HEK293 (cell line): ENCODE measurements at regions not wholly inside any gene's neighbourhood (a gene's known extent, or its start where the extent isn't known, plus 50 kb on each side); places are given as distances from the start of the nearest gene placed in this dataset.

Source experiments
- BCL11A ChIP-seq: fragments of 450-650 bp; formaldehyde crosslinking; IDR thresholded peaks from 2 replicates; pipeline ENCODE4 v1.5.1; 2016; ENCODE audit warnings: low read depth, missing biosample characterization, missing genetic modification characterization
- HOXD13 ChIP-seq: sonication (generic); formaldehyde crosslinking; IDR thresholded peaks from 2 replicates; pipeline ENCODE4 v1.8.0; 2022; ENCODE audit warnings: missing genetic modification reagents, borderline replicate concordance
- MZF1 ChIP-seq: fragments of 450-650 bp; formaldehyde crosslinking; IDR thresholded peaks from 2 replicates; pipeline ENCODE4 v1.5.1; 2017; ENCODE audit warnings: missing biosample characterization, missing genetic modification characterization, borderline replicate concordance
- RBAK ChIP-seq: fragments of 450-650 bp; formaldehyde crosslinking; IDR thresholded peaks from 2 replicates; pipeline ENCODE4 v1.5.1; 2016; ENCODE audit warnings: missing biosample characterization, missing genetic modification characterization
- YY1 ChIP-seq: fragments of 450-650 bp; formaldehyde crosslinking; IDR thresholded peaks from 2 replicates; pipeline ENCODE4 v1.5.1; 2018; ENCODE audit warnings: missing biosample characterization, missing genetic modification characterization
- ZNF548 ChIP-seq: fragments of 450-650 bp; formaldehyde crosslinking; IDR thresholded peaks from 2 replicates; pipeline ENCODE4 v1.5.1; 2016; ENCODE audit warnings: missing biosample characterization, missing genetic modification characterization
- ZNF555 ChIP-seq: fragments of 450-650 bp; formaldehyde crosslinking; conservative IDR thresholded peaks from 2 replicates; pipeline ENCODE4 v1.5.1; 2017; ENCODE audit warnings: missing biosample characterization, mild to moderate bottlenecking, missing genetic modification characterization, inconsistent platforms
- ZNF621 ChIP-seq: fragments of 450-650 bp; formaldehyde crosslinking; IDR thresholded peaks from 2 replicates; pipeline ENCODE4 v1.5.1; 2017; ENCODE audit warnings: missing biosample characterization, missing genetic modification characterization
- ZNF629 ChIP-seq: fragments of 450-650 bp; formaldehyde crosslinking; IDR thresholded peaks from 2 replicates; pipeline ENCODE4 v1.5.1; 2017; ENCODE audit warnings: missing biosample characterization, missing genetic modification characterization
- TF ChIP-seq, protein P1 (sequence below): fragments of 450-650 bp; formaldehyde crosslinking; IDR thresholded peaks from 2 replicates; pipeline ENCODE4 v1.5.1; 2016; ENCODE audit warnings: missing biosample characterization, missing genetic modification characterization
- TF ChIP-seq, protein P2 (sequence below): fragments of 450-650 bp; formaldehyde crosslinking; IDR thresholded peaks from 2 replicates; pipeline ENCODE4 v1.5.1; 2016; ENCODE audit warnings: missing biosample characterization, missing genetic modification characterization
- TF ChIP-seq, protein P3 (sequence below): fragments of 450-650 bp; formaldehyde crosslinking; conservative IDR thresholded peaks from 2 replicates; pipeline ENCODE4 v1.5.1; 2016; ENCODE audit warnings: low read depth, missing biosample characterization, missing genetic modification characterization

GRCh38 chr5:103472265-103472664 lies 90.3 kb downstream of the NUDT12 start:
- TF ChIP-seq ZNF555 (no peak), MZF1 (tag by site-specific recombination) (no peak), ZNF621 (tag by site-specific recombination) (no peak), ZNF548 (tag by site-specific recombination) (no peak), RBAK (tag by site-specific recombination) (no peak), YY1 (tag by site-specific recombination) (no peak), BCL11A (tag by site-specific recombination) (no peak), HOXD13 (CRISPR knock-in tag) (no peak), ZNF629 (tag by site-specific recombination) (no peak)
- TF ChIP-seq, protein P1, sequence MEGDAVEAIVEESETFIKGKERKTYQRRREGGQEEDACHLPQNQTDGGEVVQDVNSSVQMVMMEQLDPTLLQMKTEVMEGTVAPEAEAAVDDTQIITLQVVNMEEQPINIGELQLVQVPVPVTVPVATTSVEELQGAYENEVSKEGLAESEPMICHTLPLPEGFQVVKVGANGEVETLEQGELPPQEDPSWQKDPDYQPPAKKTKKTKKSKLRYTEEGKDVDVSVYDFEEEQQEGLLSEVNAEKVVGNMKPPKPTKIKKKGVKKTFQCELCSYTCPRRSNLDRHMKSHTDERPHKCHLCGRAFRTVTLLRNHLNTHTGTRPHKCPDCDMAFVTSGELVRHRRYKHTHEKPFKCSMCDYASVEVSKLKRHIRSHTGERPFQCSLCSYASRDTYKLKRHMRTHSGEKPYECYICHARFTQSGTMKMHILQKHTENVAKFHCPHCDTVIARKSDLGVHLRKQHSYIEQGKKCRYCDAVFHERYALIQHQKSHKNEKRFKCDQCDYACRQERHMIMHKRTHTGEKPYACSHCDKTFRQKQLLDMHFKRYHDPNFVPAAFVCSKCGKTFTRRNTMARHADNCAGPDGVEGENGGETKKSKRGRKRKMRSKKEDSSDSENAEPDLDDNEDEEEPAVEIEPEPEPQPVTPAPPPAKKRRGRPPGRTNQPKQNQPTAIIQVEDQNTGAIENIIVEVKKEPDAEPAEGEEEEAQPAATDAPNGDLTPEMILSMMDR, result no peak
- TF ChIP-seq, protein P2, sequence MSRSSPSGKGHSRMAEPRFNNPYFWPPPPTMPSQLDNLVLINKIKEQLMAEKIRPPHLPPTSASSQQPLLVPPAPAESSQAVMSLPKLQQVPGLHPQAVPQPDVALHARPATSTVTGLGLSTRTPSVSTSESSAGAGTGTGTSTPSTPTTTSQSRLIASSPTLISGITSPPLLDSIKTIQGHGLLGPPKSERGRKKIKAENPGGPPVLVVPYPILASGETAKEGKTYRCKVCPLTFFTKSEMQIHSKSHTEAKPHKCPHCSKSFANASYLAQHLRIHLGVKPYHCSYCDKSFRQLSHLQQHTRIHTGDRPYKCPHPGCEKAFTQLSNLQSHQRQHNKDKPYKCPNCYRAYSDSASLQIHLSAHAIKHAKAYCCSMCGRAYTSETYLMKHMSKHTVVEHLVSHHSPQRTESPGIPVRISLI, result no peak
- TF ChIP-seq, protein P3, sequence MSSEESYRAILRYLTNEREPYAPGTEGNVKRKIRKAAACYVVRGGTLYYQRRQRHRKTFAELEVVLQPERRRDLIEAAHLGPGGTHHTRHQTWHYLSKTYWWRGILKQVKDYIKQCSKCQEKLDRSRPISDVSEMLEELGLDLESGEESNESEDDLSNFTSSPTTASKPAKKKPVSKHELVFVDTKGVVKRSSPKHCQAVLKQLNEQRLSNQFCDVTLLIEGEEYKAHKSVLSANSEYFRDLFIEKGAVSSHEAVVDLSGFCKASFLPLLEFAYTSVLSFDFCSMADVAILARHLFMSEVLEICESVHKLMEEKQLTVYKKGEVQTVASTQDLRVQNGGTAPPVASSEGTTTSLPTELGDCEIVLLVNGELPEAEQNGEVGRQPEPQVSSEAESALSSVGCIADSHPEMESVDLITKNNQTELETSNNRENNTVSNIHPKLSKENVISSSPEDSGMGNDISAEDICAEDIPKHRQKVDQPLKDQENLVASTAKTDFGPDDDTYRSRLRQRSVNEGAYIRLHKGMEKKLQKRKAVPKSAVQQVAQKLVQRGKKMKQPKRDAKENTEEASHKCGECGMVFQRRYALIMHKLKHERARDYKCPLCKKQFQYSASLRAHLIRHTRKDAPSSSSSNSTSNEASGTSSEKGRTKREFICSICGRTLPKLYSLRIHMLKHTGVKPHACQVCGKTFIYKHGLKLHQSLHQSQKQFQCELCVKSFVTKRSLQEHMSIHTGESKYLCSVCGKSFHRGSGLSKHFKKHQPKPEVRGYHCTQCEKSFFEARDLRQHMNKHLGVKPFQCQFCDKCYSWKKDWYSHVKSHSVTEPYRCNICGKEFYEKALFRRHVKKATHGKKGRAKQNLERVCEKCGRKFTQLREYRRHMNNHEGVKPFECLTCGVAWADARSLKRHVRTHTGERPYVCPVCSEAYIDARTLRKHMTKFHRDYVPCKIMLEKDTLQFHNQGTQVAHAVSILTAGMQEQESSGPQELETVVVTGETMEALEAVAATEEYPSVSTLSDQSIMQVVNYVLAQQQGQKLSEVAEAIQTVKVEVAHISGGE, result no peak
